ENCODE measurements at regions not wholly inside any gene's neighbourhood (a gene's known extent, or its start where the extent isn't known, plus 50 kb on each side); places are given as distances from the start of the nearest gene placed in this dataset.
"Not testable (repeated sequence)": the region's sequence is repeated elsewhere in the genome, so short reads cannot be mapped to it uniquely, and the experiment has no call there.

- not testable (repeated sequence) for DNase-seq (ENCODE audit: low read depth)
Observed at GRCh38 chr2:37722971-37723370, 51.5 kb upstream of the CDC42EP3 start.

- no peak for DNase-seq (ENCODE audit: low read depth)
Observed at GRCh38 chr2:37730037-37730818, 58.8 kb upstream of the CDC42EP3 start.

DNA sequence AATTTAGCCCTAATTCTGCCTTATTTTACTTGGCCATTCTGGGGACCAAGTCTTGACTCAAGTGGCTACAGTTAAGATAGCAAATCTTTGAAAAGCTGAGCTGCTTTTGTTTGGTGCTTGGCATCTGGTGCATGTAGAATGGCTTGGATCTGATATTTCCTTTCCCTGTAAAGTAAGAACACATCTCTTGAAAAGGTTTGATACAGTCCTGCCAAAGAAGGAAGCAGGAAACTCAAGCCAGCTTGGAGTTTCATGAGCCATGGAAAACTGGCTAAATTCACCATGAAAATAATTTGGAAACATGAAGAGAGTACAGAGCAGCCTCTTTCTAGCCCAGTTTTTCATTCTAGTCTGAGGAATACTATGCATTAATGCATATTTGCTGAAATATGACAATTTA is 61.0 kb upstream of the CDC42EP3 start:
- DNase-seq (ENCODE audit: low read depth): not testable (repeated sequence)

GRCh38 chr2:37733251-37733650 is 61.8 kb upstream of the CDC42EP3 start:
- no peak for DNase-seq (ENCODE audit: low read depth)

GRCh38 chr2:37733955-37734354 is 62.5 kb upstream of the CDC42EP3 start:
- not testable (repeated sequence) for DNase-seq (ENCODE audit: low read depth)

GRCh38 chr2:37734891-37735523 is 63.6 kb upstream of the CDC42EP3 start:
- DNase-seq (ENCODE audit: low read depth): not testable (repeated sequence)

DNA sequence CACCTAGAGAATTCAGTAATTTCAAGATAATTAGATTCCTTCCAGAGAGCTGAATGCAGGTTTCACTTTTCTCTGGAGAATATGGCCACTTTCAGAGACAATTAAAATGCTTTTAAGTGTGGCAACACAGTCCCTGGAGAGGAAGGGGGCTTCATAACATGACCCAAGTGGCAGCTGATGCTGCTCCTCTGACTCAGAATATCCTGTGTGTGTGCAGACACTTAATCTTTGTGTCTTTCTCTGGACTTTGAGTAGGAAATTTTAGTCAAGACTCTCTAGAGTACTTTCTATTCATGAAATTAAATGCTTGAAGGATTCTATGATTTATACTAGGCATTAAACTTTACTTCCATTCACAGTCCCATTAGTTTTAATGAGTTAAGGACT is 64.1 kb upstream of the CDC42EP3 start:
- DNase-seq (ENCODE audit: low read depth): peak; percentile 55

- no peak for DNase-seq (ENCODE audit: low read depth)
Observed at GRCh38 chr2:37737507-37737906, 66.1 kb upstream of the CDC42EP3 start.

DNA sequence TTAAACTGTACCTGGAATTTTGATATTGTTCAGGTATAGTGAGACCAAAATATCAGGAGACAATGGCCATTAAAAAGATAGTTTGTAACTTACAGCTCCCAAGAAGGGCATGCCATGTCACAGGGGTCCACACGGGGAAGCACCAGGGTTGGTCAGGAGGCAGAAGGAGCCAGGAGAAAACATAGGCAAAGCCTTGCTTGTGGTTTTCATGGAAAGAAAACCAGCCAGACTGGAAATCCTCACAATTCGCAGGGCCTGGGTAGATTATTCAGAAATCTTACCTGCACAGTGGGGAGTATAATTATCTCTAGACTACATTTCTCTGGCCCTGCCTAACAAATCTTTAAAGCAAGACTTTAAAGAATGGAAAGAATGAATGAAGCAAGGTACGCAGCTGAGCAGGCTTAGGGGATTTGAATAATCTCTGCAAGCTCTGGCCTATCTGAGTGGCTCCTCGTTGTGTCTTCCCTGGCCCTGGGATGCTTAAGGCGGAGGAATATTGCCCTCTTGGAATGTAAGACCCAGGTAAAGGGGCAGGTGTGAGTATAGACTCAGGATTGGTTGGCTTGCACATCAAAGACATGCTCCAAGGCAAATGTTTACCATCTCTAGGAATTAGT is 66.9 kb upstream of the CDC42EP3 start:
- DNase-seq (ENCODE audit: low read depth): no peak

DNA sequence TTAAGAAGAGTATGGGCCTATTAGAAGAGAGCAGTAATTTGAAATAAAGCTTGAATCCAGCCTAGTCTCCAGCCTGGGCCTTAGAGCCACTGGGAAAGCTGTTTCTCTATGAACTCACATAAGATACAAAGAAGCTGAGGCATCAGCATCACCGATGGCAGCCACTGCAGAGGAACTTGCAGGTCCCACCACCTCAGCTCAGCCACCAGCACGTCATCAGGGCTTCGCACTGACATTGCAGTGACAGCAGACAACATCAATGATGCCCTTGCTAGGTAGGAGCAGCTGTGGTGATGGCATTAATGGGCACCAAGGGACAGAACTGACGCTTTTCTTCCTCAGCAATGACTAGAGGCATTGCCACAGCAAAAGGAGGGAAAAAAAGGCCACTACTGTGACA is 67.7 kb upstream of the CDC42EP3 start:
- DNase-seq (ENCODE audit: low read depth): no peak

GRCh38 chr2:37740164-37740739 is 68.8 kb upstream of the CDC42EP3 start:
- DNase-seq (ENCODE audit: low read depth): no peak

DNA sequence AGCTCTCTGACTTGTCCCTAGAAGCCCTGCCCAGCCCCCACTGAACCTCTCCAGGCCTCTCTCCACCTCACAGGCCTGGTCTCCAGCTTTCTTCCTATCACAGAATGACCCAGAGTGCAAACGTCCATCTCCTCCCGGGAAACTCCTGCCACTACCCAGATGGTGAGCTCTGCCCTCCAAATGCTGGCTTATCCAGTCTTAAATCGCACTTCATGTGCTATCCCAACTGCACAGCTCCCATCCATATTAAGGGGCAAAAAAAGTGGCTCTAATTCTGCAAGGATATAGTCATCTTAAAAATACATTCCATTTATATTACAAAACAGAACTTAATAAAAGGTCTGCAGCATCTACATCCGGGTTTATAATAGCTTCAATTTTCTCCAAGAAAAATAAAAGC is 70.8 kb upstream of the CDC42EP3 start:
- no peak for DNase-seq (ENCODE audit: low read depth)

- DNase-seq (ENCODE audit: low read depth): no peak
Observed at GRCh38 chr2:37744010-37744409, 72.6 kb upstream of the CDC42EP3 start.

DNA sequence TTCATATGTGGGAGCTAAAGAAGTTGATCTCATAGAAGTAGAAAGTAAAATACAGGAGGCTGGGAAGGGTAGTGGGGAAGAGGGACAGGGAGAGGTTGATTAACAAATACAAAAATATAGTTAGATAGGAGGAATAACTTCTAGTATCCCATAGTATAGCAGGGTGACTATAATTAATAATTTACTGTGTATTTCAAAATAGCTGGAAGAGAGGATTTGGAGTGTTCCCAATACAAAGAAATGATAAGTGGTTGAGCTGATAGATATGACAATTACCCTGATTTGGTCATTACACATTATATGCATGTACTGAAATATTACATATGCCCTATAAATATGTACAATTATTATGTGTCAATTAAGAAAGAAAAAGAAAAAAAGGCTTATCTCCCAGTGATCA is 73.5 kb upstream of the CDC42EP3 start:
- DNase-seq (ENCODE audit: low read depth): not testable (repeated sequence)

DNA sequence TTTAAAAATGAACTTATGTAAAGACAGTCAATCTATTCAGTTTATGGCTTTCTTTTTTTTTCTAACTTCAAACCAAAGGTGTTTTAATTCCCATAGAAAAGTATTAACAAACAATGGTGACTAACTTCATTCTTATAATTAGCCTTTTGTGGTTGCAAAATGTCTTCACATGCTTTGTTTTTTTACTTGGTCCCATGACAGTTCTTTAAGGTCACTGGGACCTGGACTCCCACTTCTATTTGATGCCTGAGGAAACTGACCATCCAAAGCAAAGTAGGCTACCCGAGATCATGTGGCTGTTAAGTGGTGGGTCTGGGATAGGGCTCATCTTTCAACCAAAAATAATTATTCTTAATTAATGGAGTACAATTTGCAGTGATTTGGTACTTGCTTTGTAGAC is 74.6 kb upstream of the CDC42EP3 start:
- not testable (repeated sequence) for DNase-seq (ENCODE audit: low read depth)

GRCh38 chr2:37746883-37747282 is 75.4 kb upstream of the CDC42EP3 start:
- DNase-seq (ENCODE audit: low read depth): no peak

DNA sequence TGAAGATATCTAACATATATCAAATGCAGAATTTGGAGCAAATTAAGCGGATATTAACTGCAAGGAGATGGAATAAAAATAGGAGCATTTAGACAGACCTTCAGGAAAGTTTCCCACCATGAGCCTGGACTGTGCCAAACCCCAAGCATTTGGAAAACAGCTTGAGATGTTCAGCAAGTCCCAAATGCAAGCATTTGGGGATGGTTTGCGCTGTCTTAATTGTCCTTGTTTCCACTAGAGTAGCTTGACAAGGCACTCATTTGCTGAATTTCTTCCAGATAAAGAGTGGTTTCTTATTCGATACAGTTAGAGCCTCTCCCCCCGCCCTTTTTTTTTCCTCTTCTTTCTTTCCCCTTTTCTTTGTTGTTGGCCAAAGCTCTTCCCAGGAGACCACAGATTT is 77.1 kb upstream of the CDC42EP3 start:
- DNase-seq (ENCODE audit: low read depth): no peak

- not testable (repeated sequence) for DNase-seq (ENCODE audit: low read depth)
Observed at GRCh38 chr2:37750286-37750685, 78.8 kb upstream of the CDC42EP3 start.

DNA sequence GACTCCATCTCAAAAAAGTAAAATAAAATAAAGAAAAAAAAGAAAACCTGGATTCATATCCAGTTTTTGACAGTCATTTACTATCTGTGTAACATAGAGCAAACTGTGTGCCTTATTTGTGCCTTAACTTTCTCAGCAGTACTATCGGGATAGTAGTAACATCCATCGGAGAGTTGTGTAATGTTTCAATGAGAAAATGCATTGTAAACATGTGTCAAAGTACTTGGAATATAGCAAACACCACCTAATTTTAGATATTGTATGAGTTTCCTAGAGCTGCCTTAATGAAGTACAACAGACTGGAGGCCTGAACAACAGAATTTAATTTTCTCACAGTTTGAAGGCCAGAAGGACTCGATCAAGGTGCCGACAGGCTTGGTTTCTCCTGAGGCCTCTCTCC is 81.3 kb upstream of the CDC42EP3 start:
- no peak for DNase-seq (ENCODE audit: low read depth)

DNA sequence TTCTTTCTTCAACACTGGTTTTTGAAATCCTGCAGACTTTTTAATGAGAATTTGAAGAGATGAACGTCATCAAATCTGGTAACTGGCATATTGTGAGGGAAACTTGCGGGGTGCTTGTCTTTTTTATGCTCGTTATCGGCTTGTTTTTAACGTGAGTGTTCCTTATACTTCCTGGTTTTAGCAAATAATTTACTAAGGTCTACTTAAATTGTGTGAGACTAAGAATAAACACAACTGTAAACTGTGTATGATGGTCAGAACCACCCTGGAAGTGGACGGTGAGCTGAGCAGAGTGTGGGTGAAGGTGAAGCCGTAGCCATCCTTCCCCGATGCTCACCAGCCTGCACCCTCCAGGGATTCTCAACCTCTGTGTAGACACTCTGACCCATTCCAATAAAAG is 82.3 kb upstream of the CDC42EP3 start:
- DNase-seq (ENCODE audit: low read depth): no peak

DNA sequence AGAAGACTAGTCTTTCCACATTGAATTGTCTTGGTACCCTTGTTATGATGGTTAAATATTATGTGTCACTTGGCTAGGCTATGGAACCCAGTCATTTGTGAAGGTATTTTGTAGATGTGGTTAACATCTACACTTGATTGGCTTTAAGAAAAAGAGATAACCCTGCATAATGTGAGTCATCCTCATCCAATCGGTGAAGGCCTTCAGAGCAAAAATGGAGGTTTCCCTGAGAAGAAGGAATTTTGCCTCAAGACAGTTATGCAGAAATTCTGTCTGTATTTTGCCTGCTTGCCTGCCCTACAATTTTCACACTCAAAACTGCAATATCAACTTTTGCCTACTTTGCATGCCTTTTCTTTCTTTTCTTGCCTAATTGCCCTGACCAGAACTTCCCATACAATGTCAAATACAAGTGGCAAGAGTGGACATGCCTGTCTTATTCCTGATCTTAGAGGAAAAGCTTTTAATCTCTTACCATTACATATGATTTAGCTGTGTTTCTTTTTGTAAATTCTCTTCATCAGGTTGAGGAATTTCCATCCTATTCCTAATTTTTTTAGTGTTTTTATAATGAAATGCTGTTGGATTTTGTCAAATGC is 84.6 kb upstream of the CDC42EP3 start:
- not testable (repeated sequence) for DNase-seq (ENCODE audit: low read depth)

GRCh38 chr2:37757456-37757855 is 86.0 kb upstream of the CDC42EP3 start:
- DNase-seq (ENCODE audit: low read depth): not testable (repeated sequence)

All from HT1080 (cell line).